Hepatocyte (in vitro differentiated cells): ENCODE measurements at regions not wholly inside any gene's neighbourhood (a gene's known extent, or its start where the extent isn't known, plus 50 kb on each side); places are given as distances from the start of the nearest gene placed in this dataset.

Source experiments
- DNase-seq: peaks from one replicate; pipeline ENCODE4 v3.0.0-alpha.2; 2016; ENCODE audit warnings: low spot score
- H2AFZ ChIP-seq: fragments of 200-600 bp; sonication (generic); 2 replicates; pipeline ENCODE4 v1.6.0; 2016; ENCODE audit warnings: antibody characterized with exemption, mild to moderate bottlenecking
- H3K27ac ChIP-seq: fragments of 200-600 bp; sonication (generic); 2 replicates; pipeline ENCODE4 v1.5.1; 2016; ENCODE audit warnings: mild to moderate bottlenecking
- H3K27me3 ChIP-seq: fragments of 200-600 bp; sonication (generic); 2 replicates; pipeline ENCODE4 v1.6.1; 2016
- H3K36me3 ChIP-seq: fragments of 200-600 bp; sonication (generic); replicated peaks from 2 replicates; pipeline ENCODE4 v1.5.1; 2016; ENCODE audit warnings: low read depth; ENCODE audit not compliant: insufficient read depth
- H3K4me1 ChIP-seq: fragments of 200-600 bp; sonication (generic); 2 replicates; pipeline ENCODE4 v1.5.1; 2016; ENCODE audit warnings: mild to moderate bottlenecking, moderate library complexity; ENCODE audit not compliant: insufficient read depth
- H3K4me2 ChIP-seq: fragments of 200-600 bp; sonication (generic); 2 replicates; pipeline ENCODE4 v1.6.0; 2016
- H3K4me3 ChIP-seq: fragments of 200-600 bp; sonication (generic); 2 replicates; pipeline ENCODE4 v1.5.1; 2016; ENCODE audit warnings: mild to moderate bottlenecking
- H3K79me2 ChIP-seq: fragments of 200-600 bp; sonication (generic); 2 replicates; pipeline ENCODE4 v1.6.0; 2017; ENCODE audit warnings: mild to moderate bottlenecking
- H3K9me2 ChIP-seq: fragments of 200-600 bp; sonication (generic); replicated peaks from 2 replicates; pipeline ENCODE4 v1.6.0; 2017; ENCODE audit warnings: mild to moderate bottlenecking; ENCODE audit not compliant: insufficient read depth
- H3K9me3 ChIP-seq: fragments of 200-600 bp; sonication (generic); 2 replicates; pipeline ENCODE4 v1.5.1; 2016; ENCODE audit warnings: low read depth, mild to moderate bottlenecking
- H4K20me1 ChIP-seq: fragments of 200-600 bp; sonication (generic); 2 replicates; pipeline ENCODE4 v1.6.0; 2016; ENCODE audit warnings: mild to moderate bottlenecking; ENCODE audit not compliant: insufficient read depth, poor library complexity, severe bottlenecking
- EZH2 ChIP-seq: fragments of 200-600 bp; sonication (generic); IDR thresholded peaks from 2 replicates; pipeline ENCODE4 v1.6.1; 2016; ENCODE audit warnings: antibody characterized with exemption, mild to moderate bottlenecking, borderline replicate concordance
- EZH2phosphoT487 ChIP-seq: fragments of 200-600 bp; sonication (generic); IDR thresholded peaks from one replicate; pipeline ENCODE4 v1.6.1; 2018; ENCODE audit warnings: antibody characterized with exemption, mild to moderate bottlenecking, low read depth, moderate library complexity; ENCODE audit not compliant: unreplicated experiment, severe bottlenecking
- WGBS: methylation state at CpG from one replicate; pipeline ENCODE4 v1.1.6; 2016; ENCODE audit warnings: low lambda C conversion rate; ENCODE audit errors: missing lambda C conversion rate; 5-methylcytosine and 5-hydroxymethylcytosine counted together
- TF ChIP-seq, protein P1 (sequence below): fragments of 200-600 bp; sonication (generic); IDR thresholded peaks from 2 replicates; pipeline ENCODE4 v1.5.1; 2016; ENCODE audit warnings: antibody characterized with exemption, mild to moderate bottlenecking; ENCODE audit not compliant: poor library complexity

DNA sequence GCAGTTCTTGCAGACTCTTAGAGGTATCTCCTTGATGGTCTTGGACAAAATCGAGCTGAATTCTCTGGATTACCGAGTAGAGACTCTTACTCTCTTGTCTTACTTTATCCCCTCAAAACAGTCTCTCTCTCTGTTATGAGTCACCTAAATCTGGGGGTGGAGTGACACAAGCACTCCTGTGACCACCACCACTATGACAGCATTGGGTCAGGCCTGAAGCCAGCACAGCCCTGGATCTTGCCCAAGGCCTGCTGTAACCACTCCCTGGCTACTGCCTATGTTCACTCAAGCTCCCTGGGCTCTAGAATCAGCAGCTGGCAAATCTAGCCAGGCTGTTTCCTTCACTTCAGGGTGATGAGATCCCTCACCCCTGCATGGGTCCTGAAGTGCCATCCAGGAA, 662.5 kb downstream of the LUZP2 start:
- no peak for DNase-seq
- Histone ChIP-seq H3K36me3 (no peaks in the 10 kb centered on the region), H2AFZ (no peak overlapping the region), H3K79me2 (no peaks in the 10 kb centered on the region), H3K27ac (no peak overlapping the region), H4K20me1 (no peaks in the 10 kb centered on the region), H3K9me3 (no peaks in the 10 kb centered on the region), H3K4me1 (no peaks in the 10 kb centered on the region), H3K27me3 (no peaks in the 10 kb centered on the region), H3K9me2 (no peaks in the 10 kb centered on the region), H3K4me2 (no peak overlapping the region), H3K4me3 (no peak overlapping the region)
- TF ChIP-seq EZH2 (no peak), EZH2phosphoT487 (no peak)
- TF ChIP-seq, protein P1, sequence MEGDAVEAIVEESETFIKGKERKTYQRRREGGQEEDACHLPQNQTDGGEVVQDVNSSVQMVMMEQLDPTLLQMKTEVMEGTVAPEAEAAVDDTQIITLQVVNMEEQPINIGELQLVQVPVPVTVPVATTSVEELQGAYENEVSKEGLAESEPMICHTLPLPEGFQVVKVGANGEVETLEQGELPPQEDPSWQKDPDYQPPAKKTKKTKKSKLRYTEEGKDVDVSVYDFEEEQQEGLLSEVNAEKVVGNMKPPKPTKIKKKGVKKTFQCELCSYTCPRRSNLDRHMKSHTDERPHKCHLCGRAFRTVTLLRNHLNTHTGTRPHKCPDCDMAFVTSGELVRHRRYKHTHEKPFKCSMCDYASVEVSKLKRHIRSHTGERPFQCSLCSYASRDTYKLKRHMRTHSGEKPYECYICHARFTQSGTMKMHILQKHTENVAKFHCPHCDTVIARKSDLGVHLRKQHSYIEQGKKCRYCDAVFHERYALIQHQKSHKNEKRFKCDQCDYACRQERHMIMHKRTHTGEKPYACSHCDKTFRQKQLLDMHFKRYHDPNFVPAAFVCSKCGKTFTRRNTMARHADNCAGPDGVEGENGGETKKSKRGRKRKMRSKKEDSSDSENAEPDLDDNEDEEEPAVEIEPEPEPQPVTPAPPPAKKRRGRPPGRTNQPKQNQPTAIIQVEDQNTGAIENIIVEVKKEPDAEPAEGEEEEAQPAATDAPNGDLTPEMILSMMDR, result no peak
- 93% methylated on average over 2 of the region's 2 CpGs for WGBS

GRCh38 chr11:25163421-25163820, 666.6 kb downstream of the LUZP2 start:
- TF ChIP-seq, protein P1, result no peak
- Histone ChIP-seq H2AFZ (no peak overlapping the region), H3K4me3 (no peak overlapping the region), H3K9me2 (no peaks in the 10 kb centered on the region), H3K79me2 (no peaks in the 10 kb centered on the region), H3K27ac (no peak overlapping the region), H4K20me1 (no peaks in the 10 kb centered on the region), H3K36me3 (no peaks in the 10 kb centered on the region), H3K4me1 (no peaks in the 10 kb centered on the region), H3K27me3 (no peaks in the 10 kb centered on the region), H3K9me3 (peaks cover 7% of the 10 kb centered on the region), H3K4me2 (no peak overlapping the region)
- DNase-seq, result no peak

- no peak overlapping the region for H2AFZ ChIP-seq
- WGBS, result 77% methylated on average over 1 of the region's 1 CpG
Measured at GRCh38 chr11:25180187-25180586, 683.3 kb downstream of the LUZP2 start.

GRCh38 chr11:25183411-25183810, 686.6 kb downstream of the LUZP2 start:
- 53% methylated on average over 1 of the region's 1 CpG for WGBS
- no peaks in the 10 kb centered on the region for H3K4me1 ChIP-seq
- no peaks in the 10 kb centered on the region for H3K79me2 ChIP-seq
- no peak overlapping the region for H3K27ac ChIP-seq
- no peaks in the 10 kb centered on the region for H3K27me3 ChIP-seq
- no peaks in the 10 kb centered on the region for H3K36me3 ChIP-seq
- no peak overlapping the region for H2AFZ ChIP-seq
- H3K4me2 ChIP-seq, result no peak overlapping the region
- H3K4me3 ChIP-seq, result no peak overlapping the region
- TF ChIP-seq EZH2 (no peak), EZH2phosphoT487 (no peak)
- TF ChIP-seq, protein P1, result no peak
- no peak for DNase-seq
- no peaks in the 10 kb centered on the region for H3K9me2 ChIP-seq
- H3K9me3 ChIP-seq, result no peaks in the 10 kb centered on the region
- H4K20me1 ChIP-seq, result no peaks in the 10 kb centered on the region

More at GRCh38 chr11:25180187-25180586, 683.3 kb downstream of the LUZP2 start:
- Histone ChIP-seq H3K27ac (no peak overlapping the region), H3K4me1 (no peaks in the 10 kb centered on the region), H3K4me2 (no peak overlapping the region), H3K4me3 (no peak overlapping the region), H3K79me2 (no peaks in the 10 kb centered on the region), H3K27me3 (no peaks in the 10 kb centered on the region), H3K9me2 (no peaks in the 10 kb centered on the region), H3K36me3 (no peaks in the 10 kb centered on the region), H3K9me3 (no peaks in the 10 kb centered on the region), H4K20me1 (no peaks in the 10 kb centered on the region)
- no peak for DNase-seq
- TF ChIP-seq, protein P1, result no peak
- TF ChIP-seq EZH2phosphoT487 (no peak), EZH2 (no peak)
